ENCODE measurements at regions not wholly inside any gene's neighbourhood (a gene's known extent, or its start where the extent isn't known, plus 50 kb on each side); places are given as distances from the start of the nearest gene placed in this dataset.

GRCh38 chr13:91025442-91025841 is 322.0 kb upstream of the MIR17HG start:
- no peak for DNase-seq (ENCODE audit: low spot score)
- TF ChIP-seq CTCF (IDR thresholded peaks at IDR 0.05; ENCODE audit: extremely low read depth, missing control alignments) = no peak

- TF ChIP-seq CTCF (IDR thresholded peaks at IDR 0.05; ENCODE audit: extremely low read depth, missing control alignments) = no peak
- no peak for DNase-seq (ENCODE audit: low spot score)
Observed at GRCh38 chr13:91031508-91031907, 316.0 kb upstream of the MIR17HG start.

- no peak for DNase-seq (ENCODE audit: low spot score)
- no peak for TF ChIP-seq CTCF (IDR thresholded peaks at IDR 0.05; ENCODE audit: extremely low read depth, missing control alignments)
Observed at GRCh38 chr13:91032104-91032503, 315.4 kb upstream of the MIR17HG start.

GRCh38 chr13:91036886-91037285 is 310.6 kb upstream of the MIR17HG start:
- no peak for TF ChIP-seq CTCF (IDR thresholded peaks at IDR 0.05; ENCODE audit: extremely low read depth, missing control alignments)
- no peak for DNase-seq (ENCODE audit: low spot score)

- no peak for TF ChIP-seq CTCF (IDR thresholded peaks at IDR 0.05; ENCODE audit: extremely low read depth, missing control alignments)
Observed at GRCh38 chr13:91042870-91043269, 304.6 kb upstream of the MIR17HG start.

GRCh38 chr13:91045351-91046034 is 302.0 kb upstream of the MIR17HG start:
- no peak for TF ChIP-seq CTCF (IDR thresholded peaks at IDR 0.05; ENCODE audit: extremely low read depth, missing control alignments)
- DNase-seq (ENCODE audit: low spot score) = no peak

More at GRCh38 chr13:91042870-91043269, 304.6 kb upstream of the MIR17HG start:
- no peak for DNase-seq (ENCODE audit: low spot score)

- no peak for DNase-seq (ENCODE audit: low spot score)
- TF ChIP-seq CTCF (IDR thresholded peaks at IDR 0.05; ENCODE audit: extremely low read depth, missing control alignments) = no peak
Observed at GRCh38 chr13:91046715-91047327, 300.7 kb upstream of the MIR17HG start.
